GM12875 (cell line): ENCODE measurements at regions not wholly inside any gene's neighbourhood (a gene's known extent, or its start where the extent isn't known, plus 50 kb on each side); places are given as distances from the start of the nearest gene placed in this dataset.

Experiments
- H3K4me3 ChIP-seq: one replicate; pipeline ENCODE4 v1.5.1; 2011; ENCODE audit warnings: low read depth, low read length, control low read depth
- TF ChIP-seq, protein P1 (sequence below): IDR thresholded peaks from 2 replicates; pipeline ENCODE4 v1.5.1; 2011; ENCODE audit warnings: low read depth, mild to moderate bottlenecking, control low read depth, inconsistent platforms, low read length, moderate library complexity, borderline replicate concordance; ENCODE audit not compliant: insufficient read depth

DNA sequence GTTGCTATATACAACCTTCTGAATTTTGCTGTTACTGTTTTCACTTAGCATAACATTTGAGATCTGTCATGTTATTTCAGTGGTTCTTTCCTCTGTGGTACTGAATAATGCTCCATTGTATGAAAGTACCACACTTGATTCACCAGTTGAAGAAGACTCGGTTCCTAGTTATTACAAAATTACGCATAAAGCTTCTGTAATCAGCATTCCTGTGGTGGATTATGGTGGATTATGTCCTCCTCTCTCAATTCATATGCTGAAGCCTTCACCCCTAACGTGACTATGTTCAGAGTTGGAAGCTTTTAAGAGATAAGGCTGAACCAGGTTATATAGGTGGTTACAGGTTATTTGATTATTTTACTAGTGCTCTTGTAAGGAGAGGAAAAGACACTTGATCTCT is 2143.5 kb upstream of the AGA start:
- H3K4me3 ChIP-seq = no peak overlapping the region
- TF ChIP-seq, protein P1, sequence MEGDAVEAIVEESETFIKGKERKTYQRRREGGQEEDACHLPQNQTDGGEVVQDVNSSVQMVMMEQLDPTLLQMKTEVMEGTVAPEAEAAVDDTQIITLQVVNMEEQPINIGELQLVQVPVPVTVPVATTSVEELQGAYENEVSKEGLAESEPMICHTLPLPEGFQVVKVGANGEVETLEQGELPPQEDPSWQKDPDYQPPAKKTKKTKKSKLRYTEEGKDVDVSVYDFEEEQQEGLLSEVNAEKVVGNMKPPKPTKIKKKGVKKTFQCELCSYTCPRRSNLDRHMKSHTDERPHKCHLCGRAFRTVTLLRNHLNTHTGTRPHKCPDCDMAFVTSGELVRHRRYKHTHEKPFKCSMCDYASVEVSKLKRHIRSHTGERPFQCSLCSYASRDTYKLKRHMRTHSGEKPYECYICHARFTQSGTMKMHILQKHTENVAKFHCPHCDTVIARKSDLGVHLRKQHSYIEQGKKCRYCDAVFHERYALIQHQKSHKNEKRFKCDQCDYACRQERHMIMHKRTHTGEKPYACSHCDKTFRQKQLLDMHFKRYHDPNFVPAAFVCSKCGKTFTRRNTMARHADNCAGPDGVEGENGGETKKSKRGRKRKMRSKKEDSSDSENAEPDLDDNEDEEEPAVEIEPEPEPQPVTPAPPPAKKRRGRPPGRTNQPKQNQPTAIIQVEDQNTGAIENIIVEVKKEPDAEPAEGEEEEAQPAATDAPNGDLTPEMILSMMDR = no peak

DNA sequence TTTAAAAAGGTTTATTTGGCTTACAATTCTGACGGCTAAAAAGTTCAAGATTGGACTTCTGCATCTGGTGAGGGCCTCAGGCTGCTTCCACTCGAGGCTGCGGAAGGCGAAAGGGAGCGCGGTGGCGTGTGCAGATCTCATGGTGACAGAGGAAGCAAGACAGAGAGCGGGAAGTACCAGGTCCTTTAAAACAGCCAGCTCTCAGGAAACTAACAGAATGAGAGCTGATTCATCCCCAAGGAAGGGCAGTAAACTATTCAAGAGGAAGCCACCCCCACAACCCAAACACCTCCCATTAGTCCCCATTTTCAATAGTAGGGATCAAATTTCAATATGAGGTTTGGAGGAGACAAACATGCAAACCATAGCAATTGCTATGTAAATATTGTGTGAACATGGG is 2144.2 kb upstream of the AGA start:
- H3K4me3 ChIP-seq = no peak overlapping the region
- TF ChIP-seq, protein P1 = no peak

DNA sequence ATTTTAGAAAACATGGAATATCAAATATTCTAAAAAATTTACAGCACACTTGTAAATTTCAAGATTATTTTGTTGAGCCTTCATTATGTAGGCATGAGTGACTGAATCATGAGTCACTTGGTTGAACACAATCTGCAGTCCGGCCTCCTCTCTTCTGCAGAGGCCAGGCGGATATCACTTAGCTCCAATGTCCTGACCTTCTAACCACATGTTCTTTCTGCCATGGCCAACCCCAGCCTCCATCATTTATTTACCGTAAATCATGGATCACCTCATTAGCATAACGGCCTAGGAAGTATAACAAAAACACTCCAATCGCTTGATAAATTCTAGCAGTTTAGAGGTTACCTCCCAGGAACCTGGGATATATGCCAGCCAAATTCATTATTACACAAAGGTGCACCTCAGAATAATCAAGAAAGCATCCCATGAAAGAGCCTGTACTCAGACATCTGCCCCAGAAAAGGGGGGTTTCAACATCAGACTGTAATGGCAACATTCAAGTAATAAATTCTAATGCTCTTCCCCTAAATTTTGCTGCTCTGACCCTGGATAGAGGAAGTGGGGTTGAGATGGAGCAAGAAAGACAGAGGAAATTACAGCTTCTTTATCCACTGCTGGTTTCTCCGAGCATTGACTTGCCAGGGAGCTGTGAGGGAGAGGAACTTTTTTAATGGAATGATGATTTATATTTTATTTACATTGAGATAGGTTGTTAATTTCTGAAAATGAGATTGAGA is 2153.6 kb upstream of the AGA start:
- TF ChIP-seq, protein P1 = no peak
- no peak overlapping the region for H3K4me3 ChIP-seq

DNA sequence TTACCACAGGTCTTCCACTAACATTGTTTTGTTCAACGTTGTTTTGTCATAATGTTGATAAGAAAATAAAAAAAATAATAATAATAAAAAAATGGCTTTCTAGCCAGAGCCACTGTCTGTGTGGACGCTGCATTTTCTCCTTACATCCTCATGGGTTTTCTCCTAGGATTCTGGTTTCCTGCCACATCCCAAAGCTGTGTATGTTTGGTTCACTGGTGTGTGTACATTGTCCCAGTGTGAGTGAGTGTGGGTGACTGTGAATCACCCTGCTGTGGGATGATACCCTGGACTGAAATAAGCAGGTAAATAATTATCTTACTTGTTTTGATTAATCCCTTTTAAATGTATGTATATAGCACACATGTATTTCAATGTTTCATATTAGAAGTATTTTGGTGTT is 2154.4 kb upstream of the AGA start:
- no peak overlapping the region for H3K4me3 ChIP-seq
- TF ChIP-seq, protein P1 = no peak

DNA sequence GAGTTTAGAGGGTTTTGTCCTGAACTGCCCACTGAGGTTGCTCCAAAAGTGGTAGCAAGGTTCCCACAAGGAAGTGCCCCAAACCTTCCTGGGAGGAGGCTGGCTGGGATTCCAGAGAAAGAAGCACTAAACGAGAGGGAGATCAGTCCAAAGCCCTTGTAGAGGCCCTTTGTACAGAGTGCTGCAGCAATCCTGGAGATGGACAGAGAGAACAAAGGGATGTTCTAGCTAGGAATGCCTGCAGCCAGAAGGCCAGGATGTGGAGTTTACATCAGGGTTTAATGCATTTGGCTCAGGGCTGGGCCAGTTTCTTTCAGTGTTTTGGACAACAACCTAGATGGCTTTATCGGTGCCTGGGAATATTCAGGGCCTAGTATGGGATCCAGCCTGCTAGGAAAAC is 2155.1 kb upstream of the AGA start:
- no peak overlapping the region for H3K4me3 ChIP-seq
- TF ChIP-seq, protein P1 = no peak

DNA sequence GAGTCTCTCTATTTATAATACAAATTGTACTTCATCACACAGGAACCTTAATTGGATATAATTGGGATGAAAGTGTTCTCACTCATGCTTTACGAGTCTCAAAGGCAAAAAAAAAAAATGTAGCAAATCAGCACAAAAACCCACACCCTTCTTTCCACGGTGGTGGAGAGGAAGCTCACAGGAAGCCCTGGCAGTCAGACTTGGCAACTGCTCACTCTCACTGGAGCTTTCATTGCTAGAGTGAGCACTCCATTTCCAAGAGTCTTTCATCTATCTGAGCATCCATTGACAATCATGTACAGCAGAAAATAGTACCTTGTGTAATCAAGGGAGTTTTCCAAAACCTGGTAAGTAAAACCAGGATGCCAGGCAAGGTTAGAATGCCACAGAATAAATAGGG is 2159.4 kb upstream of the AGA start:
- TF ChIP-seq, protein P1 = no peak
- H3K4me3 ChIP-seq = no peak overlapping the region

DNA sequence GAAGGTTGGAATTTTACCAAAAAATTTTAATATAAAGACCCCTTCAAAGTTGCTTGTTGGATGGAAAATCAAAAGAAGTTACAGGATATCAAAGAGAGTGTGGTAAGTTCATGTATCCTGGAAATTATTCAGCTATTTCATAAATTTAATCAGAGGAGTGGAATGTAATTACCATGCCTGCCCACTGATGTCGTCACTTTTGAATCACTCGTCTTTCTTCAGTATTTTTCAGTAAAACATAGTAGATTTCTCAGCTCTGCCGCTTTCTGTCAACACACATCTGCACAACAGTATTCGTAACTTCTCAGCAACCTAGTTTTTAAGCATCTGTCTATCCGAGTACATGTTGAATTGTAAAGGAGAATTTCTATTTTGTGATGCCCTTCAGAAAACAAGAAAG is 2163.0 kb upstream of the AGA start:
- no peak overlapping the region for H3K4me3 ChIP-seq
- TF ChIP-seq, protein P1 = no peak
